ENCODE measurements at regions not wholly inside any gene's neighbourhood (a gene's known extent, or its start where the extent isn't known, plus 50 kb on each side); places are given as distances from the start of the nearest gene placed in this dataset.

DNA sequence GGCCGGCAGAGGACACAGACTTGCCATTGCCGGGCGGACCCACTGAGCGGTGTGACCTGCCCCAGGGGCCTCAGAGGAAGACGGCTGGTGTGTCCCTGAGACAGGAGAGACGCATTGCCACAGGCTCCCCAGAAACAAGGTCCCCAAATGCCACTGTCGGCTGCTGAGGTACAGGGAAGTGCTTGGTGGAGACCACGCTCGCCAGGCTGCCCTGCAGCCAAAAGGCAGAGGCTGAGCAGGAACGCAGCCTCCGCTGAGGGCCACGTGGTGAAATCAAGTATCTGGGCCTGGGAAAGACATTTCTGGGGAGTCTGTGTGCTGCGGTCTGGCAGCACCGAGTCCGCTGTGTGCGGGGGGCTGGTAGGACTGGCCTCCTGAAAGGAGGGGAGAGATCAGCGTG lies 794.9 kb downstream of the BRD1 start:
- TF ChIP-seq, protein P1, sequence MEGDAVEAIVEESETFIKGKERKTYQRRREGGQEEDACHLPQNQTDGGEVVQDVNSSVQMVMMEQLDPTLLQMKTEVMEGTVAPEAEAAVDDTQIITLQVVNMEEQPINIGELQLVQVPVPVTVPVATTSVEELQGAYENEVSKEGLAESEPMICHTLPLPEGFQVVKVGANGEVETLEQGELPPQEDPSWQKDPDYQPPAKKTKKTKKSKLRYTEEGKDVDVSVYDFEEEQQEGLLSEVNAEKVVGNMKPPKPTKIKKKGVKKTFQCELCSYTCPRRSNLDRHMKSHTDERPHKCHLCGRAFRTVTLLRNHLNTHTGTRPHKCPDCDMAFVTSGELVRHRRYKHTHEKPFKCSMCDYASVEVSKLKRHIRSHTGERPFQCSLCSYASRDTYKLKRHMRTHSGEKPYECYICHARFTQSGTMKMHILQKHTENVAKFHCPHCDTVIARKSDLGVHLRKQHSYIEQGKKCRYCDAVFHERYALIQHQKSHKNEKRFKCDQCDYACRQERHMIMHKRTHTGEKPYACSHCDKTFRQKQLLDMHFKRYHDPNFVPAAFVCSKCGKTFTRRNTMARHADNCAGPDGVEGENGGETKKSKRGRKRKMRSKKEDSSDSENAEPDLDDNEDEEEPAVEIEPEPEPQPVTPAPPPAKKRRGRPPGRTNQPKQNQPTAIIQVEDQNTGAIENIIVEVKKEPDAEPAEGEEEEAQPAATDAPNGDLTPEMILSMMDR (IDR thresholded peaks at IDR 0.05; ENCODE audit: insufficient read depth, low read length, severe bottlenecking) = no peak
- no peak for FAIRE-seq
- H3K27me3 ChIP-seq (ENCODE audit: control insufficient read depth, insufficient read depth, low read length) = no peaks in the 10 kb centered on the region

DNA sequence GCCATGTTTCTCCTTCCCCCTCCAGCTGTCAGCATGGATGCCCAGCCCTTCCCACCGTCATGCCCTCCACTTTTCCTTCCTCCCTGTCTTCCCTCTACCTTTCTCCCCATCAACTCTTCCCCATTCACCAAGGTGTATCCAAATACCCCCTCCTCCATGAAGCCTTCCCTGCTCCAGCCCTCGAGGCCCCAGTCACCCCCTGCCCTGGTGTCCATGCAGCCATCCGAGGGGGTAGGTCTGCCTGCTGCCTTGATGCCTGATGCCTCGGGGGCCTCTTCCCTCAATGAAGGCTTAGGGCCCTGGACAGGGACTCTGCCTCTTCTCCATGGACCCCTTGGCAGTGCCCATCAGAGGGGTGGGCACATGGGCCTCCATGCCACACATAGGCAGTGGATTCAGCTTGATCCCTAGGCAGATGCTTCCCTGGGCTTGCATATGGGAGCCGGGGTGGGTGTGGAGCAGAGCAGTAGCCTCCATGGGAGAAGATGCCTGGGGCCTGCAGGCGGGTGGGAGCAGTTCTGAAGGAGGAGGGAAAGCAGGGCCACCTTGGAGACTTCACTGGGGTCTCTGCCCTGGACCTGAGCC lies 795.8 kb downstream of the BRD1 start:
- DNase-seq (ENCODE audit: low read depth) (no peak), FAIRE-seq (no peak)
- Histone ChIP-seq H3K27me3 (ENCODE audit: control insufficient read depth, insufficient read depth, low read length) (no peaks in the 10 kb centered on the region), H3K36me3 (ENCODE audit: control insufficient read depth, insufficient read depth, low read length) (no peaks in the 10 kb centered on the region), H3K4me3 (ENCODE audit: low read depth, low read length) (no peak overlapping the region)
- TF ChIP-seq, protein P1 (IDR thresholded peaks at IDR 0.05; ENCODE audit: insufficient read depth, low read length, severe bottlenecking) = no peak

More for the DNA sequence above, 794.9 kb downstream of the BRD1 start:
- Histone ChIP-seq H3K4me3 (ENCODE audit: low read depth, low read length) (no peak overlapping the region), H3K36me3 (ENCODE audit: control insufficient read depth, insufficient read depth, low read length) (no peaks in the 10 kb centered on the region)
- no peak for DNase-seq (ENCODE audit: low read depth)

DNA sequence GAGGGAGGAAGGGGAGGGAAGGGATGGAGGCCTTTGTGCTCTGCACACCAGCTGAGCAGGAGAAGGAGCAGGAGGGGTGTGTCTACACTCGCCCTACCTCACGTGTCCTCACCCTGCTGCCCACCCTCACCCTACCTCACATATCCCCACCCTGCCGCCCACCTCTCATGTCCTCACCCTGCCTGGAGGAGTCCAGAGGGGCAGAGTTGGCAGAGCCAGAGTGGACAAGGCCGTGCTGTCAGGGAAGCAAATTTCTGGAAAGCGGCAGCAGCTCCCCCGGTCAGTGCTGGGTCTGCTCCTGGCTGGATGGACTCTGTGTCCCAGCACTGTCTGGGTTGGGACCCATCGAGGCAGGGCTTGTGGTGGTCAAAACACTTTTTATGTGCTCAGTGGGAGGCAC lies 799.6 kb downstream of the BRD1 start:
- Histone ChIP-seq H3K36me3 (ENCODE audit: control insufficient read depth, insufficient read depth, low read length) (no peaks in the 10 kb centered on the region), H3K27me3 (ENCODE audit: control insufficient read depth, insufficient read depth, low read length) (no peaks in the 10 kb centered on the region), H3K4me3 (ENCODE audit: low read depth, low read length) (no peak overlapping the region)
- no peak for DNase-seq (ENCODE audit: low read depth)
- no peak for FAIRE-seq
- TF ChIP-seq, protein P1 (IDR thresholded peaks at IDR 0.05; ENCODE audit: insufficient read depth, low read length, severe bottlenecking) = no peak

DNA sequence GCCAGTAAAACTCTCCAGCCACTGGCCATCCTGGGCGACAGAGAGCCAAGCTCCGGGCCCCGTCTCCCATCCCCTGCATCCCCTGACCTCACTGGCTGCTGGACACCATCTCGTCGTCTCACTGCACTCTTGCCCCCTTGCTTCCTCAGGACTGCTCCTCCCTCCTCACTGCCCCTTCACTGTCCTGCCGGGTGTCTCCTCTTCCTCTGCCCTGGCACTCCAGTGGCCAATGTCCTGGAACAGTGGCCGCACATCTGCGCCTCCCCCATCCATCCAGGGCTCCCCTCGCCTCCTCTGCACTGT lies 800.4 kb downstream of the BRD1 start:
- Histone ChIP-seq H3K27me3 (ENCODE audit: control insufficient read depth, insufficient read depth, low read length) (no peaks in the 10 kb centered on the region), H3K4me3 (ENCODE audit: low read depth, low read length) (no peak overlapping the region), H3K36me3 (ENCODE audit: control insufficient read depth, insufficient read depth, low read length) (no peaks in the 10 kb centered on the region)
- DNase-seq (ENCODE audit: low read depth) (no peak), FAIRE-seq (no peak)
- TF ChIP-seq, protein P1 (IDR thresholded peaks at IDR 0.05; ENCODE audit: insufficient read depth, low read length, severe bottlenecking) = no peak

DNA sequence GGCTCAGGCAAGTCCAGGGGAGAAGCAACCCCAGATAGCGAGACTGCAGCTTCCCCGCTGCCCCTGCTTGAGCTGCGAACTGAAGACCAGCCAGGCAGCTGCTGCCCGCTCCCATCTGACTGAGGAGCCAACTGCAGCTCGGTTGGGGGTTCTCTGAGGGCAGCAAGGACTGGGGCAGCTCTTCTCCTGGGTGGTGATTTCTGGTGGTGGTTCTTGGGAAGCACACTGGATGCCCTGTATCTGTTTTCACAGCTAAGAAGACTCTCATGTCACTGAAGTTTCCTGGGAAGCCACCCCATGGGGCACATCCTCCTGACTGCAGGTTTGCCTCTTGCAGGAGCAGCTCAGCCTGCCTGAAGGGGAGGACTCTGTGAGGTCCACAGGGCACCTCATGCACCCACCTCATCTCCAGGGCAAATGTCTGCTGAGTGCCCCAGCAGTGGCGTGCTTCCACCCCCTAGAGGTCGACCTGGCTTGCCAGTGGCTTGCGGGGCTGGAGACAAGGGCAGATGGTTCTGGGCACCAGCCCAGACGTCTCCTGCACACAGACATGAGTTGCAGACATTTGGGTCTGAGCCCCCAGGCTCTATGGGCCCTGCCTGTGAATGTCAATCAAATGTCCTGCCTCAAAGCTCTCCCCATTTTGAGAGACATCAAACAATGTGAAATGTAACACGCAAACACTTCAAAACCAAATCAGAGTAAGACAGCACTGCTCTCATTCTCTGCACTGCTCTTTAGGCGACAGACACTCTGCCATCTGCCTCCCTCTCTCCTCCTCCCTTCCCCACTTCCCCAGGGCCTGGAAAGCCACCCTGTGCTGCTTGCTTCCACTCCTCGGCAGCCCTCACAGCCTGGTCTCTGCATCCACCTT lies 800.9 kb downstream of the BRD1 start:
- FAIRE-seq = no peak
- no peak for DNase-seq (ENCODE audit: low read depth)
- TF ChIP-seq, protein P1 (IDR thresholded peaks at IDR 0.05; ENCODE audit: insufficient read depth, low read length, severe bottlenecking) = no peak

More for the DNA sequence above, 800.9 kb downstream of the BRD1 start:
- H3K36me3 ChIP-seq (ENCODE audit: control insufficient read depth, insufficient read depth, low read length) = no peaks in the 10 kb centered on the region
- H3K27me3 ChIP-seq (ENCODE audit: control insufficient read depth, insufficient read depth, low read length) = no peaks in the 10 kb centered on the region
- H3K4me3 ChIP-seq (ENCODE audit: low read depth, low read length) = no peak overlapping the region

All from bronchial epithelial cell (primary cell).